ENCODE measurements at regions not wholly inside any gene's neighbourhood (a gene's known extent, or its start where the extent isn't known, plus 50 kb on each side); places are given as distances from the start of the nearest gene placed in this dataset.

- no peaks in the 10 kb centered on the region for H3F3A ChIP-seq (ENCODE audit: insufficient read depth, low read depth)
- no peak overlapping the region for H3K4me3 ChIP-seq
- BruUV-seq (replicated peaks) = no TSS peak
- H2AFZ ChIP-seq = no peak overlapping the region
- H3K4me2 ChIP-seq = no peak overlapping the region
- H3K36me3 ChIP-seq (ENCODE audit: low read depth) = no peaks in the 10 kb centered on the region
- no peaks in the 10 kb centered on the region for H3K27me3 ChIP-seq (ENCODE audit: insufficient read depth, low read depth)
- no peak for DNase-seq
- H3K4me1 ChIP-seq (replicated peaks; ENCODE audit: insufficient read depth) = no peaks in the 10 kb centered on the region
- no peaks in the 10 kb centered on the region for H3K79me2 ChIP-seq (ENCODE audit: low read depth)
- POLR2A ChIA-PET (ENCODE audit: unreplicated experiment) = no interaction called here
- H4K20me1 ChIP-seq (ENCODE audit: insufficient read depth) = no peaks in the 10 kb centered on the region
- H3K9me3 ChIP-seq (ENCODE audit: insufficient read depth, low read depth) = no peaks in the 10 kb centered on the region
- no peak overlapping the region for H3K27ac ChIP-seq
- CTCF ChIA-PET = no interaction called here
- H3K9me2 ChIP-seq (ENCODE audit: insufficient read depth) = no peaks in the 10 kb centered on the region
- intact Hi-C loops (cut with micrococcal nuclease; ENCODE audit: unreplicated experiment) = no loop called here
- TF ChIP-seq CTCF (conservative IDR thresholded peaks at IDR 0.05) (no peak), EZH2 (IDR thresholded peaks at IDR 0.05; ENCODE audit: low read depth) (no peak)
Observed at GRCh38 chr10:108462005-108462404, 1297.5 kb upstream of the SORCS1 start.

GRCh38 chr10:108454793-108455192 lies 1290.3 kb upstream of the SORCS1 start:
- Histone ChIP-seq H3K4me1 (replicated peaks; ENCODE audit: insufficient read depth) (no peaks in the 10 kb centered on the region), H3K4me2 (no peak overlapping the region), H2AFZ (no peak overlapping the region), H3K4me3 (no peak overlapping the region), H3K9me3 (ENCODE audit: insufficient read depth, low read depth) (no peaks in the 10 kb centered on the region), H3K27ac (no peak overlapping the region), H3K27me3 (ENCODE audit: insufficient read depth, low read depth) (no peaks in the 10 kb centered on the region), H3K36me3 (ENCODE audit: low read depth) (no peaks in the 10 kb centered on the region), H3F3A (ENCODE audit: insufficient read depth, low read depth) (no peaks in the 10 kb centered on the region), H4K20me1 (ENCODE audit: insufficient read depth) (no peaks in the 10 kb centered on the region), H3K9me2 (ENCODE audit: insufficient read depth) (no peaks in the 10 kb centered on the region), H3K79me2 (ENCODE audit: low read depth) (no peaks in the 10 kb centered on the region)
- POLR2A ChIA-PET (ENCODE audit: unreplicated experiment) = no interaction called here
- intact Hi-C loops (cut with micrococcal nuclease; ENCODE audit: unreplicated experiment) = no loop called here
- CTCF ChIA-PET = no interaction called here
- TF ChIP-seq EZH2 (IDR thresholded peaks at IDR 0.05; ENCODE audit: low read depth) = no peak
- no peak for TF ChIP-seq CTCF (conservative IDR thresholded peaks at IDR 0.05)
- no peak for DNase-seq
- no TSS peak for BruUV-seq (replicated peaks)

GRCh38 chr10:108454224-108454623 lies 1289.7 kb upstream of the SORCS1 start:
- ChIA-PET CTCF (no interaction called here), POLR2A (ENCODE audit: unreplicated experiment) (no interaction called here)
- Histone ChIP-seq H3K9me3 (ENCODE audit: insufficient read depth, low read depth) (no peaks in the 10 kb centered on the region), H3K27ac (no peak overlapping the region), H3F3A (ENCODE audit: insufficient read depth, low read depth) (no peaks in the 10 kb centered on the region), H2AFZ (no peak overlapping the region), H4K20me1 (ENCODE audit: insufficient read depth) (no peaks in the 10 kb centered on the region), H3K4me3 (no peak overlapping the region), H3K79me2 (ENCODE audit: low read depth) (no peaks in the 10 kb centered on the region), H3K9me2 (ENCODE audit: insufficient read depth) (no peaks in the 10 kb centered on the region), H3K4me1 (replicated peaks; ENCODE audit: insufficient read depth) (no peaks in the 10 kb centered on the region), H3K4me2 (no peak overlapping the region), H3K27me3 (ENCODE audit: insufficient read depth, low read depth) (no peaks in the 10 kb centered on the region), H3K36me3 (ENCODE audit: low read depth) (no peaks in the 10 kb centered on the region)
- DNase-seq = no peak
- intact Hi-C loops (cut with micrococcal nuclease; ENCODE audit: unreplicated experiment) = no loop called here
- TF ChIP-seq CTCF (conservative IDR thresholded peaks at IDR 0.05) (no peak), EZH2 (IDR thresholded peaks at IDR 0.05; ENCODE audit: low read depth) (no peak)
- no TSS peak for BruUV-seq (replicated peaks)

All from PC-9 (cell line).